ENCODE measurements at regions not wholly inside any gene's neighbourhood (a gene's known extent, or its start where the extent isn't known, plus 50 kb on each side); places are given as distances from the start of the nearest gene placed in this dataset.
"Not testable (repeated sequence)": the region's sequence is repeated elsewhere in the genome, so short reads cannot be mapped to it uniquely, and the experiment has no call there.

DNA sequence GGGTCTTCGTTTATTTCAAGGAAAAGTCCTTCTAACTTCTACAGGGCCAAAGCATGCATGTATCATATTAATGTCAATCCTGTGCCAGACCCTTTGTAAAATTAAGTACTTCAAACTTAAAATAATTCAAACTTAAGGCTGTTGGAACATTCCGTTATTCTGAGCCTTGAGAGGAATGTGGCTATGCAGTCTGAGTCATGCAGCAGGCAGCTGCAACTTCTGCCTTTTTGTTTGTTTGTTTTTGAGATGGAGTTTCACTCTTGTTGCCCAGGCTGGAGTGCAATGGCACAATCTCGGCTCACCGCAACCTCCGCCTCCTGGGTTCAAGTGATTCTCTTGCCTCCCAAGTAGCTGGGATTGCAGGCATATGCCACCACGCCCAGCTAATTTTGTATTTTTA, 67.0 kb upstream of the WSCD1 start:
- not testable (repeated sequence) for H3K36me3 ChIP-seq (ENCODE audit: control insufficient read depth, low read depth, low read length); H3K9me3 ChIP-seq (ENCODE audit: control insufficient read depth, low read depth, low read length); H3K27ac ChIP-seq (ENCODE audit: low read length); H3K4me3 ChIP-seq (ENCODE audit: low read length); H3K9ac ChIP-seq (ENCODE audit: low read length); H3K4me1 ChIP-seq (ENCODE audit: control insufficient read depth, low read depth, low read length); H3K27me3 ChIP-seq (ENCODE audit: control insufficient read depth, insufficient read depth, low read length)

DNA sequence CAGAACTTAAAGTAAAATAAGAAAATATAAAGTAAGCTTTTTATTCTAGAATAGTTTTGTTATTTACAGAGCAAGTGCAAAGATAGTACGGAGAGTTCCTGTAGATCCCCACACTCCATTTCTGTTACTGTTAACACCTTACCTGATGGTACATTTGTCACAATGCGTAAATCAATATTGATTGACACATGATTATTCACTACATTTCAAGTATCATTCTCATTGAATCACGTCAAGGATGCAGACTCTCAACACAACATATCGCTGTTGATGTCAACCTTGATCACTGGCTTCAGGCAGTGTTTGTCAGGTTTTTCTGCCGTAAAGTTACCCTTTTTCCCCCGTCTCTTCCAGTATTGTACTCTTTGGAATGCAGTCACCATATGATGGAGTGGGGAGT, 64.2 kb upstream of the WSCD1 start:
- Histone ChIP-seq H3K9ac (ENCODE audit: low read length) (no peak overlapping the region), H3K36me3 (ENCODE audit: control insufficient read depth, low read depth, low read length) (no peaks in the 10 kb centered on the region), H3K9me3 (ENCODE audit: control insufficient read depth, low read depth, low read length) (no peaks in the 10 kb centered on the region), H3K4me1 (ENCODE audit: control insufficient read depth, low read depth, low read length) (no peaks in the 10 kb centered on the region), H3K4me3 (ENCODE audit: low read length) (no peak overlapping the region), H3K27ac (ENCODE audit: low read length) (no peak overlapping the region), H3K27me3 (ENCODE audit: control insufficient read depth, insufficient read depth, low read length) (no peaks in the 10 kb centered on the region)

DNA sequence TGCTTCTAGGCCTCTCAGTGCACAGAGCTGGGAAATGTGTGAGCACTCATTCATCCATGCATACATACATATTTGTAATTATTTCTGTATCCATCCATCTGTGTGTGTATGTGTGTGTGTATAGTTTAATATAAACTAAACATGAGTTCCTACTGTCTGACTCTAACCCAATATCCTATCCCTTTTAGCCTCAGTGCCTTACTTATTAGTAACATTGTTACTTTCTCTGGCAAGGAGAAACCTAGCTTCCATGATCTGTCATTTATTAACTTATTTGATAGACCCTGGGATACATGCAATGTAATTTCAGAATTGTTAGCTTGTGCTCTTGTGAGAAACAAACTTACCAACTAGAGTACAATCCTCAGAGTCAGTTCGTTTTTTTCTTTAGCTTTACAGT, 59.0 kb upstream of the WSCD1 start:
- no peak overlapping the region for H3K4me3 ChIP-seq (ENCODE audit: low read length)
- H3K4me1 ChIP-seq (ENCODE audit: control insufficient read depth, low read depth, low read length) = no peaks in the 10 kb centered on the region
- no peaks in the 10 kb centered on the region for H3K27me3 ChIP-seq (ENCODE audit: control insufficient read depth, insufficient read depth, low read length)
- H3K27ac ChIP-seq (ENCODE audit: low read length) = no peak overlapping the region
- H3K9me3 ChIP-seq (ENCODE audit: control insufficient read depth, low read depth, low read length) = no peaks in the 10 kb centered on the region
- H3K36me3 ChIP-seq (ENCODE audit: control insufficient read depth, low read depth, low read length) = no peaks in the 10 kb centered on the region
- no peak overlapping the region for H3K9ac ChIP-seq (ENCODE audit: low read length)

DNA sequence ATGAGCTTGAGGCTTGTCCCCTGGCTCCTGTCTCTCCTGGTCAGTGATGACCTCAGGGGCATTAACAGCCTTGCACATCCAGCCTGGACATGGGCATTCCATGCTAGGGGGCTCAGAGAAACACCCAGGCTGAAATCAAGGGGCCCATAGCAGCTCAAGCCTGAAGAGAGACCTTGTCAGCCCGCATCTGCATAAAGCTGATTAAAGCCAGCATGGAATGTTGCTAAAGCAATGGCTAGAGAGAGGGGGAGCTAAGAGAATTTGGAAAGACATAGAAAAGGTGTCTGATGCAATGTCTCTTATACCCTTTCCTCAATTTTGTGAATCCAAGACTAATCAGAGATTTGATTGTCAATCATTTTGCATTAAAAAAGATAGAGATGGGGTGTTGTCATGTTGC, 51.4 kb upstream of the WSCD1 start:
- no peaks in the 10 kb centered on the region for H3K9me3 ChIP-seq (ENCODE audit: control insufficient read depth, low read depth, low read length)
- no peak overlapping the region for H3K27ac ChIP-seq (ENCODE audit: low read length)
- no peak overlapping the region for H3K4me3 ChIP-seq (ENCODE audit: low read length)
- H3K27me3 ChIP-seq (ENCODE audit: control insufficient read depth, insufficient read depth, low read length) = no peaks in the 10 kb centered on the region
- H3K36me3 ChIP-seq (ENCODE audit: control insufficient read depth, low read depth, low read length) = no peaks in the 10 kb centered on the region
- no peak overlapping the region for H3K9ac ChIP-seq (ENCODE audit: low read length)
- H3K4me1 ChIP-seq (ENCODE audit: control insufficient read depth, low read depth, low read length) = peaks cover 5% of the 10 kb centered on the region

DNA sequence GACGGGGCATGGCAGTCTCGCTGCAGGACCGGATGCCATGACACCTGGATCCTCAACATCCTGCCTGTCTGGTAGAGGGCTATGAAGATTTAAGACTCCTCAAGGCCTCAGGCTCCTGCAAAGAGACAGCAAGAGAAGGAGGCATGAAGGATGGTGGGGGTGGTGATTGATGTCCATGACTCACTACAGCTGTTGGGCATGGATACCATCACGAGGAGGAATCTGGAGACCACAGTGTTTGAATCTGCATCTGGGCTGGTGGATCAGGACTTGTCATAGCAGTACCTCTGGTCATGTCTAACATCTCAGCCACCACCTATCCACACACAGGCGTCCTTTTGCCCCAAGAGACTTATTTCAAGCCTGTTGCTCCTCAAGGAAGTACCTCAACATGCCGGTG, 50.2 kb upstream of the WSCD1 start:
- H3K36me3 ChIP-seq (ENCODE audit: control insufficient read depth, low read depth, low read length) = no peaks in the 10 kb centered on the region
- H3K4me3 ChIP-seq (ENCODE audit: low read length) = no peak overlapping the region
- H3K27me3 ChIP-seq (ENCODE audit: control insufficient read depth, insufficient read depth, low read length) = no peaks in the 10 kb centered on the region
- H3K9me3 ChIP-seq (ENCODE audit: control insufficient read depth, low read depth, low read length) = no peaks in the 10 kb centered on the region
- peaks cover 5% of the 10 kb centered on the region for H3K4me1 ChIP-seq (ENCODE audit: control insufficient read depth, low read depth, low read length)
- no peak overlapping the region for H3K27ac ChIP-seq (ENCODE audit: low read length)
- no peak overlapping the region for H3K9ac ChIP-seq (ENCODE audit: low read length)

DNA sequence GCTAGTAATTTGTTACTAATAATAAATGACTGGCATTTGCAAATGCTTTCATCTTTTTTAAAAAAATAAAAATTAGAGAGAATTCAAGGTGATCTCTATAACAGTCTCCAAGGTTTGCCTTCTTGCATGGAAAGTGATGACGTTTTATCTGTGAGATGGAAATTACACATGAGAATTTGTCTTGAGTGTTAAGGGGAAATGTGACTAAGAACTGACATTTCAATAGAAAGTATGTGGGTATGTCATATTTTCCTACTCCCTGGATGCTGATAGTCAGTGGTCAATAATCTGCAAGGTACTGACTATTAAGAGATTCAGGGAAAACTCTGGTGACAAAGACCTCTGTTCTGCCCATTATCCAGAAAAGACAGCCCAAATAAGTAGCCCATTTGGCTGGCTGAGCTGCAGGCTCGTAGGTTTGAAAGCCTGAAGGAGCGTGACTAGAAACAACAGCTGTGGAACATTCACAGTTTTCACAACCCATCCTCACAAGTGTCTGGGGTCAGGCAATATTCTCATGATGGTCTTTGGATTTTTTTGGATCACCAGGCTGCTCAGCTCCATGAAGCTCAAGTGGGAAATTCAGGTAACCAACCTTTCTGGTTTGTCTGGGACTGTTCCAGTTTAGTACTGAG, 49.7 kb upstream of the WSCD1 start:
- no peak overlapping the region for H3K27ac ChIP-seq (ENCODE audit: low read length)
- peaks cover 5% of the 10 kb centered on the region for H3K4me1 ChIP-seq (ENCODE audit: control insufficient read depth, low read depth, low read length)
- H3K27me3 ChIP-seq (ENCODE audit: control insufficient read depth, insufficient read depth, low read length) = no peaks in the 10 kb centered on the region
- H3K4me3 ChIP-seq (ENCODE audit: low read length) = no peak overlapping the region
- no peak overlapping the region for H3K9ac ChIP-seq (ENCODE audit: low read length)
- no peaks in the 10 kb centered on the region for H3K9me3 ChIP-seq (ENCODE audit: control insufficient read depth, low read depth, low read length)
- no peaks in the 10 kb centered on the region for H3K36me3 ChIP-seq (ENCODE audit: control insufficient read depth, low read depth, low read length)
